ENCODE measurements at regions not wholly inside any gene's neighbourhood (a gene's known extent, or its start where the extent isn't known, plus 50 kb on each side); places are given as distances from the start of the nearest gene placed in this dataset.

DNA sequence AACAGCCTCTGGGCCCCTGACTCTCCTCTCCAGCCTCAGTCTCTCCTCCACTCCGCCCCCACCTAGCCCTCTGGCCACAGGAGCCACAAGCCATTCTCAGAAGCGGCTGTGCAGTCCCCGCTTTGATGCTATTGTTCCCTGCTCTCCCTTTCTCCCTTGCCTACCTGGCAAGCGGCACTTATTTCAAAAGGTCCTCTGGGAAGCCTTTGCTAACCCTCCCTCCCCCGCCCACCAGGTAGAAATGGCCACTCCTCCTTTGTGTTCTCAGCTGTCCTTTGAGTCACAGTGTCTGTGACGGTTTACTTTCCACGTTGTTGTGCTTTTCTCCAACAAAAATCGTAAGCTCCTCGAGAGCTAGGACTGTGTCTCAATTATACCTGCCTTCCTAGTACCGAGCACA, 338.4 kb upstream of the PROX1 start:
- no peak for ATAC-seq (replicated peaks)
- H3K36me3 Mint-ChIP-seq (ENCODE audit: low read depth): no peaks in the 10 kb centered on the region
- H3K9me3 Mint-ChIP-seq: peaks cover 4% of the 10 kb centered on the region
- H3K27ac Mint-ChIP-seq: no peak overlapping the region
- H3K27me3 Mint-ChIP-seq: peaks cover 16% of the 10 kb centered on the region
- H3K4me3 Mint-ChIP-seq: no peak overlapping the region
- H3K4me1 Mint-ChIP-seq: no peaks in the 10 kb centered on the region

DNA sequence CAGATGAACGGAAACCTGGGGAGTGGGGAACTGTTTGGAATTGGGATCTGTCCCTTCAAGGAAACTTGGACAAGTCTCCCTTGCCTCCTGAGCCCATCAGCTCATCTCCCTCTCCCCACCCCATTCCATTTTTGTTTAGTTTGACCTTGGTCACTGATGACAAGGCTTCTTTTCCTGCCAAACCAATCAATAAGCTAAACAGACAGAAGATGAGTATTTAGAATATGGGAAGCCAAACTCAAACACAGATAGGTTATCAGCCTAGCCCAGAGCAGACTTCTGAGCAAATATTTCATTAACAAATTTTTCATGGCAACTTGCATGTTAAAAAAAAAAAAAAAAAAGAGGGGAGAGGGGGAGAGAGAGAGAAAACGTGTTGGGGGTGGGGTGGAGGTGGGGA, 337.2 kb upstream of the PROX1 start:
- no peaks in the 10 kb centered on the region for H3K36me3 Mint-ChIP-seq (ENCODE audit: low read depth)
- peaks cover 16% of the 10 kb centered on the region for H3K27me3 Mint-ChIP-seq
- H3K9me3 Mint-ChIP-seq: peaks cover 4% of the 10 kb centered on the region
- no peaks in the 10 kb centered on the region for H3K4me1 Mint-ChIP-seq
- H3K4me3 Mint-ChIP-seq: no peak overlapping the region
- no peak for ATAC-seq (replicated peaks)
- no peak overlapping the region for H3K27ac Mint-ChIP-seq

DNA sequence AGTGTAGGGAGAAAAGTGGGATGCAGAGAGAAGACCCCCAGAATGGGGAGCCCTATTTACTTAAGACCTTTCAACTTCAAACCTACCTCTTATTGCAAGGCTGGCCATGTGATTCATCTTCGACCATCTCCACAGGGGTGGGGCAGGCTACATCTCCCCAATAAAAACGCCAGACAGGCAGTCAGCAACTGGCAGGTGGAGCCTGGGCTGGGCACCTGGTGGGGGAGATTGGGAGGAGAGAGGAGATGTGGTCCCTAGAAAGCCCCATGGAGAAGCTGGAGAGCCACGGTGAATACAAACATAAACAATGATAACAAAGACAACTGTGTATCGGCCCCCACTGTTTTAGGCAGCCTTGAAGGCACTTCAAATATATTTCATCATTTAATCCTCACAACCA, 336.7 kb upstream of the PROX1 start:
- Mint-ChIP-seq H3K9me3 (peaks cover 4% of the 10 kb centered on the region), H3K27ac (no peak overlapping the region)
- ATAC-seq (replicated peaks): no peak

DNA sequence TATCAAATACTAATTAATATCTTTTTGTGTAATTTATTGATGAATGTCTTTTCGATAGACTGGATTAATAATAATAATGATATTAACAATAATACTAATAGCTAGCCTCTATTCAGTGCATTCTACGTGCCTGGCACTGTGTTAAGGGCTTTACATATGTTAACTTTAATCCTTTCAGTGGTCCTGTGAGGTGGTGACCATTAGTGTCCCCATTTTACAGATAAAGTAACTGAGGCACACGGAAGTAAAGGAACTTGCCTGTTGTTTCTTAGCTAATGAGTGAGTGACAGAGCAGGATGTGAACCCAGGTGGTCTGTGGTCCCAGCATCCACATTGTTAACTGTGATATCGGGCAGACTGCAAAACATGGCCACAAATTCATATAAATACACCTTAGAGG, 335.7 kb upstream of the PROX1 start:
- Mint-ChIP-seq H3K9me3 (peaks cover 4% of the 10 kb centered on the region), H3K4me3 (no peak overlapping the region), H3K27ac (no peak overlapping the region), H3K36me3 (ENCODE audit: low read depth) (no peaks in the 10 kb centered on the region), H3K4me1 (no peaks in the 10 kb centered on the region), H3K27me3 (peaks cover 9% of the 10 kb centered on the region)
- no peak for ATAC-seq (replicated peaks)

More for the DNA sequence above, 336.7 kb upstream of the PROX1 start:
- Mint-ChIP-seq H3K4me3 (no peak overlapping the region), H3K4me1 (no peaks in the 10 kb centered on the region), H3K27me3 (peaks cover 12% of the 10 kb centered on the region), H3K36me3 (ENCODE audit: low read depth) (no peaks in the 10 kb centered on the region)

DNA sequence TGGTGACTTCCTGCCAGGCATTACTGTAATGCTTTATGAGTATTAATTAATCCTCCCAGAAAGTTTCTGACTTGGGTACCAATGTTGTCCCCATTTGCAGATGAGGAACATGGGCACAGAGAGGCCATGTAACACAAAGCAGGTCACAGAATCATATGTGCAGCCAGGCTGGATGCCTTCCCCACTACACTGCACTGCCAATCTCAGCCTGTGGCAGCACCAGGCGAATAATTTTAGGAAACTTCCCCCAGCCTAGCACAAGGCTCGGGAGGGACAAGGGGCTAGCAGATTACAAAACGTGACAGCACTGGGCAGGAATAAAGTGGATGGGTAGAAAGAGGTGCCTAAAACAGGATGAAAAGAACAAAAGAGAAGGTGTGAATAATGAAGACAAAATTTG, 331.7 kb upstream of the PROX1 start:
- no peaks in the 10 kb centered on the region for H3K4me1 Mint-ChIP-seq
- no peaks in the 10 kb centered on the region for H3K27me3 Mint-ChIP-seq
- no peaks in the 10 kb centered on the region for H3K36me3 Mint-ChIP-seq (ENCODE audit: low read depth)
- no peak for ATAC-seq (replicated peaks)
- no peaks in the 10 kb centered on the region for H3K9me3 Mint-ChIP-seq
- no peak overlapping the region for H3K27ac Mint-ChIP-seq
- H3K4me3 Mint-ChIP-seq: no peak overlapping the region

DNA sequence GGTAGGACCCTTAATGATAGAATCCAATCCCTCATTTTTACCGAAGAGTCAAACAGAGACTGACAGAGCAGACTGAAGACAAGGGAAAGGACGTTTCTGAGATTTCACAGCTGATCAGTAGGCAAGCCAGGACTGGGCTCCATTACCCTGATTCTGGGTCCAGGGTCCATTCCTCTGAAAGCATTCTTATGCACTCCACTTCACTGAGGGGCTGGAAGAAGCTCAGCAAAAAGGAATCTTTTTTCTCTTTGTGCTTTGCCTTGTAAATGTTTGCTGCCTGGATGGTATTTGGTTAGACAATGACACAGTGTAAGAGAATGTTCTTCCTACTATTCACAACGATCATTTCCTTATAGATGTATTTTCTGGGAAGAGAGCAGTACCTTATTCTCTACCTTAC, 331.3 kb upstream of the PROX1 start:
- Mint-ChIP-seq H3K27ac (no peak overlapping the region), H3K4me3 (no peak overlapping the region), H3K4me1 (no peaks in the 10 kb centered on the region), H3K9me3 (no peaks in the 10 kb centered on the region), H3K27me3 (no peaks in the 10 kb centered on the region), H3K36me3 (ENCODE audit: low read depth) (no peaks in the 10 kb centered on the region)
- no peak for ATAC-seq (replicated peaks)

DNA sequence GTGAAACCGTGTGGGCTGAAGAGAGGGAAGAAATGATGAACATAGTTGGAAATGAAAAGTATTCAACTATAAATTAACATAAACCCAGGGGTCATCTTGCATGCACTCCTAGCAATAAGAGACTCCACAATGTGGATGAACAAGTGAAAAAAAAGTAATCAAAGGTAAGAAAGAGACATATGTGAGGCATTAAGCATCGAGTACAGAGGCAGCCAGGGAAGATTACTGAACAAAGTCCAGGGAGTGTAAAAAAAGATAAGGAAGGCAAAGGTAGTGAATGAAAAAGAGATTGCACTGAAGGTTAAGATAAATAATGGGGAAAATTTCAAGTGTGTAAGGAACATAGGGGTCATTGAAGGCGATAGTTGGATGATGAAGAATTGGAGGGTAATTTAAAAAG, 330.8 kb upstream of the PROX1 start:
- no peak for ATAC-seq (replicated peaks)
- Mint-ChIP-seq H3K36me3 (ENCODE audit: low read depth) (no peaks in the 10 kb centered on the region), H3K4me1 (no peaks in the 10 kb centered on the region), H3K4me3 (no peak overlapping the region), H3K27ac (no peak overlapping the region), H3K27me3 (no peaks in the 10 kb centered on the region), H3K9me3 (no peaks in the 10 kb centered on the region)

DNA sequence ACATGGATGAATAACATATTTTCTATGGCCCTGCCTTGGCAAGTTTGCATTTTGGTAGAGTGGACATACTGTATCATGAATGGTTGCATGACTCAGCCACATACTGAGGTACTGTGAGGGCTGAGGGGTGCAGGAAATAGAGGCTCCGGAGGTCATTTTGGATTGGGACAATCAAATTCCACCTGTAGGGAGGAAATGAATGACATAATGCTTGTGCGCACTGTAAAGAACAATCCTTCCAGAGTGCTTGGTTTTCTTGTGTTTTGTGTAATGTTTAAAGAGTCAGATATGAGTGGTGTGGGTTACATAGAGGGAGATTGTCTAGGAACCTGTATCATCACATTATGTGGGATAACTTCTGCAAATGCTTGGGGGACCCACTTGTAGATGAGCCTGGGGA, 329.9 kb upstream of the PROX1 start:
- Mint-ChIP-seq H3K27me3 (no peaks in the 10 kb centered on the region), H3K4me1 (no peaks in the 10 kb centered on the region), H3K36me3 (ENCODE audit: low read depth) (no peaks in the 10 kb centered on the region), H3K4me3 (no peak overlapping the region), H3K27ac (no peak overlapping the region), H3K9me3 (no peaks in the 10 kb centered on the region)
- no peak for ATAC-seq (replicated peaks)

DNA sequence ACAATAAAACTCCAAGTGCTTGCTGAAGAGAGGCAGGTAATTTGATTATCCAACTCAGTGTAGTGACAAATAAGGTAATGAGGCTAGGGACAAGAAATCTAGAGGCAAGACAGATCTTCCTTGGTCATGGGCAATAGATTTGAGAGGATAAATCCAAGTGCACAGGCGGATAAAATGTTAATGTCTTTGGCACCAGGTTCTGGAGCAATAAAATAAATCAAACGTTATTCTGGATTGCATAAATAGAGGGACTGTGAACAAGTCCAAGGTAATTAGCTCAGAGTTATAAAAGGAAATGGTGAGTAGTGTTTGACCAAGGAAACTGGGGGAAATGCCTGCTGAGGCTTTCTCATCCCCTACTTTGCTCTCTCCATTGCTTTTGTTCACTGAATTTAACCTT, 329.3 kb upstream of the PROX1 start:
- no peak overlapping the region for H3K4me3 Mint-ChIP-seq
- H3K9me3 Mint-ChIP-seq: no peaks in the 10 kb centered on the region
- H3K27ac Mint-ChIP-seq: no peak overlapping the region
- no peak for ATAC-seq (replicated peaks)
- no peaks in the 10 kb centered on the region for H3K27me3 Mint-ChIP-seq
- no peaks in the 10 kb centered on the region for H3K36me3 Mint-ChIP-seq (ENCODE audit: low read depth)
- no peaks in the 10 kb centered on the region for H3K4me1 Mint-ChIP-seq

DNA sequence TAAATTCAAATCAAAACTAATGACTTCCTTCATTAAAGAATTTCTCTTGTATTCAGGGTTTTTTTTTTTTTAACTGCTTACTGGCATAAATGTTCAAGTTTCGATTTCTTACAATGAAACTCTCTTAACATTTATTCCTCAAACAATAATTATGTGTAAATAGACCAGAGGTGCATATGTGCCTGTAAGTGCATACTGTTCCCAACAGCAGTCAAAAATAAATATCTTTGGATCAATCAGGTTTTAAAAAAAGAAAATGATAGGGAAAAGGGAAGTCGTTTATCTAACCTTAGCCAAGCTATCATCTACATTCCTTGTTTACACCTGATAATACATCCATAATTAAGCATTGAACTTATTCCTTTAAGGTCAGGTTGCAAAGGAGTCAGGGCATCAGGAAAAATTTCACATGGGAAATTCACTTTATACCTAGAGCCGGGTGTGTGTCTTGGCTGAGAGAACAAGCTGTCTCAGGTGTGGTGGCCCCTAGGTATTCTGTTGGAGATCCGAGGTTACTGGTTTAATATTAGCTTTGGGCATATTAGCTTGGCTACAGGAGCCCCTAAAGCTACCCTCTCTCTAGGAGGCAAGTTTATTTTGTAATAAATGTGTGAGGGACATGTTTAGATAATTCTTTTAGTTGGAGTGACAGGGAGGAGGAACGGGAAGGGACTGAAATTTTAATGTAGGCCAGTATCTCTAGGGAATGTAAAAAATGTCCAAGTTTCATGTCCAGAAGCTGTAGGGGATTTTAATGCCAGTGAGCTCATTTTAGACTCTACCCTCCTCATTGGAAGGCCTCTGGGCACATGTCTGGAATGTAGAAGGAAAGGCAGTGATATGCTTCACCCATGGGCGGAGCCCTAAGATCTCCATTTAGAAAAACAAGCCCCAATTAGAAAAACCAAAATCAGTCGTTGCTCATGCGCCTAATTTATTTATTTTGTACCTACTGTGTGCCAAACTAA, 327.9 kb upstream of the PROX1 start:
- H3K36me3 Mint-ChIP-seq (ENCODE audit: low read depth): no peaks in the 10 kb centered on the region
- H3K27me3 Mint-ChIP-seq: no peaks in the 10 kb centered on the region
- H3K27ac Mint-ChIP-seq: no peak overlapping the region
- ATAC-seq (replicated peaks): no peak
- no peaks in the 10 kb centered on the region for H3K4me1 Mint-ChIP-seq
- H3K4me3 Mint-ChIP-seq: no peak overlapping the region
- no peaks in the 10 kb centered on the region for H3K9me3 Mint-ChIP-seq

DNA sequence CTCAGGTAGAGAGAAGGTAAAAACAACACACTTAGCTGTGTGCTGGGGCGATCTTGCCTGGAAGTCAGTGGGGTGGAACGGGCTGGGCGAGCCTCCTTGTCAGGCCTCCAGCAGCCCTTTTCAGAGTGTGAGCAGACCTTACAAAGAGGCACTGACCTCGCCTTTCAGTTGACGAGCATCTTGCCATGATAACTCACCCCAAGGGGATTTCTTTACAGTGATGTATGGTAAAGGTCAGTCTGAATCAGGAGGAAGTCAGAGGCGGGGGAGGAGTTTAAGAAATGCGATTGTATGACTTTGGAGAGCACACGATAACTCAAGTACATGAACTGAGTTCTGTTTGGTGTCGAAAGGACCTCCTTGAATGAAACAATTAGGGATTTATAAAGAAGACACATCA, 326.5 kb upstream of the PROX1 start:
- no peak overlapping the region for H3K4me3 Mint-ChIP-seq
- no peak for ATAC-seq (replicated peaks)
- no peaks in the 10 kb centered on the region for H3K36me3 Mint-ChIP-seq (ENCODE audit: low read depth)
- H3K4me1 Mint-ChIP-seq: no peaks in the 10 kb centered on the region
- H3K9me3 Mint-ChIP-seq: no peaks in the 10 kb centered on the region
- H3K27me3 Mint-ChIP-seq: no peaks in the 10 kb centered on the region
- no peak overlapping the region for H3K27ac Mint-ChIP-seq

DNA sequence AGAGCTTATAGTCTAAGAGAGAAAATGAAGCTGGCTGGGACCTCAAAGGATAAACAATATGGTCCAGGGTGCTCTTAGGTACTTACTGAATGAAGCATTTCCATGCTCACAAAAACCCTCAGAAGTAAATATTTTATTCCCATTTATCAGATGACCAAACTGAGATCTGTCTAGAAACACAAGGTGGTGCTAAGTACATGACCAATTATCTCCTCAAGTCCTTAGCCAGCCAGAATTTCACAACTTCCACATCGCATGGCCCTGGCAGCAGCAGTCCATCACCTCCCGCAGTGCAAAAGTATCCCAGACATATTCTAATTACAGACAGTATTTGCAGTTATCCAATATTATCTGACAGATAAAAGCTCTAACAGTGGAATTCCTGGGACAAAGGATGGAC, 321.7 kb upstream of the PROX1 start:
- Mint-ChIP-seq H3K4me1 (no peaks in the 10 kb centered on the region), H3K27me3 (no peaks in the 10 kb centered on the region), H3K36me3 (ENCODE audit: low read depth) (no peaks in the 10 kb centered on the region), H3K4me3 (no peak overlapping the region), H3K27ac (no peak overlapping the region), H3K9me3 (no peaks in the 10 kb centered on the region)
- no peak for ATAC-seq (replicated peaks)

DNA sequence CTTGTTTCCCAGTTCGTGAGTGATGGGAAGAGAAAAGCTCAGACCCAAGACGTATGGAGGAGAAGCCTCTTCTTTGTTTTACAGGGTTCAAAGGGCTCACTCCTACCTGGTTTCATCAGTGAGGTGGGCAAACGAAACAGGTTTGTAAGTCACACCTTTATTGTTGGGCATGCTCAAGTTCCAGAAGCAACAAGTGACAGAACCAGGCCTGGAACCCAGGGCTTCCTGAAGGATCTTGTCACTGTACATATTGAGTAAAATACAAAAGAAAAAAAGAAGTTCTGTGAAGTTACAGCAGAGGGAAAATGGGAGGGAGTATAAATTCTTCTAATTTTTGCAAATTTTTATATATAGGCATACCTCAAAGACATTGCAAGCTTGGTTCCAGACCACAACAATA, 320.9 kb upstream of the PROX1 start:
- no peak for ATAC-seq (replicated peaks)
- Mint-ChIP-seq H3K27ac (no peak overlapping the region), H3K4me1 (no peaks in the 10 kb centered on the region), H3K27me3 (no peaks in the 10 kb centered on the region), H3K36me3 (ENCODE audit: low read depth) (no peaks in the 10 kb centered on the region), H3K4me3 (no peak overlapping the region), H3K9me3 (no peaks in the 10 kb centered on the region)

DNA sequence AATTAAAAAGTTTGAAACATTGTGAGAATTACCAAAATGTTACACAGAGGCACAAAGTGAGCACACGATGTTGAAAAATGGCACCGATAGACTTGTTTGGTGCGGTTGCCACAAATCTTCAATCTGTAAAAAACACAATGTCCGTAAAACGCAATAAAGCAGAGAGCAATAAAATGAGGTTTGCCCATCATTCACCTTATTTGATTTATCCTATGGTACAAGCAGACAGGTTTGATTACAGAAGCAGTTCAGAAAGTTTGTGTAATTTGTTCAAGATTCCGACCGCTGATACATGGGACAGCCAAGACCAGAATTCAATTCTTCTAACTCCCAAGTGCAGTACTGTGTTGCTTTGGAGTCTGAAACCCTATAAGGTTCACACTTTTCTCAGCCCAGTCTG, 318.3 kb upstream of the PROX1 start:
- Mint-ChIP-seq H3K4me3 (no peak overlapping the region), H3K36me3 (ENCODE audit: low read depth) (no peaks in the 10 kb centered on the region), H3K9me3 (no peaks in the 10 kb centered on the region), H3K27me3 (no peaks in the 10 kb centered on the region), H3K27ac (no peak overlapping the region), H3K4me1 (no peaks in the 10 kb centered on the region)
- ATAC-seq (replicated peaks): no peak

DNA sequence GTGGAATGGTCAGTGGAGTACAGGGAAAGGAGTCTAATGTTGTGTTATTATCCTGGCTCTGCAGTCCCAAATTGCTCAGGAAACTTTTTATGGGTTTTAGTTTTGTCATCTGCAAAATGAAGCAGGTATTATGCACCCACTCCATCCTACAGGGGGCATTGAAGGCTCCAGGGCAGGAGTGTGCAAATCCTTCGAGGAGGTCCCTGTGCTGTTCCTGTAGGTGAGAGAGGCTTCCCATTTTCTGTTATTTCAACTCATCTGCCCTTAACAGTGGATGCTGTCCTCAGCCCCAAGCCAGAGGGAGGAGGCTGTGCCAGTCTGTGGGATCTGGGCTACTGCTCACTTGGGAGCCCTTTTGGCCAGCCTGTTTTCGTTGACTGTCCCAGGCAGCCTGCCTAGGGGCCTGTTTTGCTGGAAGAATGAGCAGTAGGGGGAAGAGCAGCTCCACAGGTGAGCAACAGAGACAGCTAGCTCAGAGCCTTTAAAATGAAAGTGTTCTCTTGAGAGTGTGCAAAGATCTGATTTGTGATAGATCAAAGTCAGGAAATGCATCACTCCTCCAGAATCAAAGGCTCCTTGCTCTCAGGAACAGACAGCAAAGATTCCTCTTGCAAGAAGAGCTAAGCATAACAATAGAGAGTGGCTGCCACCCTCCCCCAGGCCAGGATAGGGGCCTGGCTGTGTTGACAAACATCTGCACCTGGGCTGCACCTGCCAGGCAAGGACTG, 317.6 kb upstream of the PROX1 start:
- H3K27ac Mint-ChIP-seq: no peak overlapping the region
- no peak for ATAC-seq (replicated peaks)
- no peak overlapping the region for H3K4me3 Mint-ChIP-seq
- H3K36me3 Mint-ChIP-seq (ENCODE audit: low read depth): no peaks in the 10 kb centered on the region
- H3K9me3 Mint-ChIP-seq: no peaks in the 10 kb centered on the region
- no peaks in the 10 kb centered on the region for H3K27me3 Mint-ChIP-seq
- no peaks in the 10 kb centered on the region for H3K4me1 Mint-ChIP-seq

Measured in activated T-helper 17 cell treated with anti-CD3 and anti-CD28 coated beads, Interleukin-2, amount 50 U/mL, for 72 hours (primary cell).